M059J (cell line): ENCODE measurements at regions not wholly inside any gene's neighbourhood (a gene's known extent, or its start where the extent isn't known, plus 50 kb on each side); places are given as distances from the start of the nearest gene placed in this dataset.

Source experiments
- DNase-seq: peaks from one replicate; pipeline ENCODE4 v3.0.0-alpha.2; 2012; ENCODE audit warnings: low read depth

DNA sequence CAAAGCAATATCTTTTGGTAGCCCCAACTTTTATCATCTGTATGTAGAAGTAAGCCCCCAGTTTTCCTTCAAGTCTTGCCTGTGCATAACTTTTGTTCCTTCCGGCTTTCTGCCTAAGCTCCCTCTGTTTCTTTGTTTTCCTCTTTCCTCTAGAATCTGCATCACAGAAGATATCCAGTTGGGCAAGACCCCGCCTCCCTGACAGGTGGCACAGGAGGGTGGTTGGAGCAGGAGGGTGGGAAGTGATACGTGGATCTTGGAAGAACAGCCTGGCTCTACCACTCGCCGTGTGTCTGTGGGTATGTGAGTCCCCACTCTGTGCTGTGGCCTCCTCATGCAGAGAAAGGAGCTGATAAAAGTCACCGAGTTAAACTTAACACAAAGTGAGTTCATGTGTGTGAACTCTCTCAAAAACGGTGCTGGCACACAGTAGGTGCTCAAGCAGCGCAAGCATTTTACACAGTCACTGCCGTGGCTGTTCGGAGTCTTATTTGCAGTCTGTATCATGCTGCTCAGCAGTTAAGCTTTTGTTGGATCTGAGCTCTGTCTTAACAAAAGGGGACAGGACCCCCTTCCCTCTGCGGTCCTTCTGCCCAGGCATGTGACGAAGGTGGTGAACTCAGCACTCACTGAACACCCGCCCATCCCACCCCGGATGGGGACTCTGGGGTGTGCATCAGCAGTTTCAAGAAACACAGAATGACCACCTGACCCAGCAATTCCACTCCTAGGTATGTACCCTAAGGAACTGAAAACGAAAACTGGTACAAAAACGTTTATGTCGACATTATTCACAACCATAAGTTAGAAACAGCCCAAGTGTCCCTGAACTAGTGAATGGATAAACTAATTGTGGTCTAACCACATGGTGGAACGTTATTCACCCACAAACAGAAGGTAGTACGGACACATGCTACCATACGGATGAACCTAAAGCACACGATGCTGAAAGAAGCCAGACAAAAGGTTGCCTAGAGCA, 249.1 kb downstream of the CTTN start:
- no peak for DNase-seq

GRCh38 chr11:70650075-70650909, 252.0 kb downstream of the CTTN start:
- DNase-seq, result peak; percentile 49

- DNase-seq, result no peak
Observed at GRCh38 chr11:70651031-70651430, 252.7 kb downstream of the CTTN start.

GRCh38 chr11:70654016-70654415, 255.7 kb downstream of the CTTN start:
- no peak for DNase-seq

GRCh38 chr11:70655816-70656215, 257.5 kb downstream of the CTTN start:
- no peak for DNase-seq

GRCh38 chr11:70656252-70656651, 257.9 kb downstream of the CTTN start:
- DNase-seq, result no peak

GRCh38 chr11:70660059-70660888, 261.9 kb downstream of the CTTN start:
- no peak for DNase-seq

DNA sequence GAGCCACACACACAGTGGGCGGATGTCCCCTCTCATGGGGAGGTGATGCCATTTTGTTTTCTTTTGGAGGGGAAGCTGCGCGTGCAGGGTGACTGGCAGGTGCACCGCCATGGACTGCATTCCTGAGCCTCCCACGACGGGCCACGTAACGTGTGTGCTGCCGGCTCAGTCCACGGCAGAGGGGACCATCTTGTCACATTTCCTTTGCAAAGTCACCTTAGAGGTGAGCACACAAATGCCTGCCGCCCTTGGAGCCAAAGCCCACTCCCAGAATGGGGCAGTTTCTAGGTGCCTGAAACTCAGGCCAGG, 262.5 kb downstream of the CTTN start:
- DNase-seq, result no peak

DNA sequence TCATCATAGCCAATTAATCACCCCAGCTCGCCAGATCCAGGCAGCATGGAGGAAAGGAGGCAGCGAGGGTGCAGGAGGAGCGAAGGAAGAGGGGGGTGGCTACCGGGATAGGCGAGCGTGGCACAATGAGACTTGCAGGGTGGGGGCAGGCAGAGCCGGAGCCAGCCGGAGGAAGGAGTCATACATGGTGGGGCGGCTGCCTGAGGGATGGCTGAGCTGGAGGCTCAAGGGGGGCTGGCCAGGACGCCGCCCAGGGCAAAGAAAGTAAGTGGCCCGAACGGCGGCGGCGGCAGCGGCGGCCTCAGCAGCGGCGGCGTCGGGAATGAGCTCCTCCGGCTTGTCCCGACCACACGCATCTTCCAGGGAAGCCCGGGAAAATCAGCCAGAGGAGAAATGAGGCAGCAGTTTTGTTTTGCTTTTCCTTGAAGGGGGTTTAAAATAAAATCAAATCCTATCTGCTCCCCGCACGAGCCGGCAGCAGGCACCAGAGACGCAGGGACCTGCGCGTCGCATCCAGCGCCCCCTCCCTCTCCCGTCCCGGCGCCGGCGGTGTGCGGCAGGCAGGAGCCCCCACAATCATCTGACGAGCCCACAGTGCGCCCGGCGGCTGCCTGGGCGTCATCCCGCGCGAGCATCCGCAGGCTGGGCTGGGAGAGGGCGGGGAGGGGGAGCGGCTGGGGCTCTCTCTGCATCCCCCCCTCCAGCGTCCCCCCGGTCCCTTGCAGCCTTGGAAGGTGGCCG, 263.6 kb downstream of the CTTN start:
- peak; percentile 3 for DNase-seq

DNA sequence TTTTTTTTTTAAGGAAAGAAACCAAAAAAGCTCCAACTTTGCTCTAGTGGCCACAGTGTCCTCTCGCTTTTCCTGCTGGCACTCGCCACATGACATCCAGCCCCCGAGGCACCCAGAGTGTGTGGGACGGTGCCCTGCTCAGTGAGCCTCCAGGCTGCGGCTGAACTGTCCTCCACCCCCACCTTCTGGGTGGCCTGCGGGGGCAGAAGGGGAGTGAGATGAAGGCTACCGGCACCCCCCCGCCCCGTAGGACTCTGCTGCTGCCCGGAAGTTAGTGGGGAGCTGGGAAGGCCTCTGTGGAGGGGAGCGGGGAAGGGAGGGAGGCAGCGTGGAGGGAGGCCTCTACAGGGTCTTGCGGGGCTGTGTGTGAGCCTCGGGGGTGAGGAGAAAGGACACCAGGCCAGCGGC, 264.4 kb downstream of the CTTN start:
- DNase-seq, result no peak

GRCh38 chr11:70663815-70664214, 265.5 kb downstream of the CTTN start:
- DNase-seq, result no peak

DNA sequence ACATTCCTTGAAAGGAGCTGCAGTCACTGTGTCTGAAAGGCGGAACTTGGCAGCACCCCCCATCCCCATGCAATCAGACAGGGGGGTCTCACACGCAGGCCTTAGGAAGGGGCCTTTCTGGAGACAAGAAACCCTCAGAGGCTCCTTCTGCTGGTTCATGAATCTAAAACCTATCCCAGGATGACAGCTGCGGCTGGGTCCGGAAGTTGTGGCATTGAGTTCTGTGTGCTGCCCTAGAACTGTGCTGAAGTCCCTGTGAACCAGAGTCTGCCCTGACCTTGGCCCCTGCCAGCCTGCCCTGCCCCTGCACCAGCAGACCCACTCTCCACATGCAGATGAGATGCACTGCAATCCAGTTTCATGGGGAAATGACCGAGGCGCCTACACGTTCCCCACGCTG, 268.0 kb downstream of the CTTN start:
- no peak for DNase-seq

GRCh38 chr11:70667767-70668166, 269.4 kb downstream of the CTTN start:
- DNase-seq, result no peak

GRCh38 chr11:70668204-70669202, 270.2 kb downstream of the CTTN start:
- peak; percentile 48 for DNase-seq

- DNase-seq, result no peak
Observed at GRCh38 chr11:70669281-70669680, 271.0 kb downstream of the CTTN start.

DNA sequence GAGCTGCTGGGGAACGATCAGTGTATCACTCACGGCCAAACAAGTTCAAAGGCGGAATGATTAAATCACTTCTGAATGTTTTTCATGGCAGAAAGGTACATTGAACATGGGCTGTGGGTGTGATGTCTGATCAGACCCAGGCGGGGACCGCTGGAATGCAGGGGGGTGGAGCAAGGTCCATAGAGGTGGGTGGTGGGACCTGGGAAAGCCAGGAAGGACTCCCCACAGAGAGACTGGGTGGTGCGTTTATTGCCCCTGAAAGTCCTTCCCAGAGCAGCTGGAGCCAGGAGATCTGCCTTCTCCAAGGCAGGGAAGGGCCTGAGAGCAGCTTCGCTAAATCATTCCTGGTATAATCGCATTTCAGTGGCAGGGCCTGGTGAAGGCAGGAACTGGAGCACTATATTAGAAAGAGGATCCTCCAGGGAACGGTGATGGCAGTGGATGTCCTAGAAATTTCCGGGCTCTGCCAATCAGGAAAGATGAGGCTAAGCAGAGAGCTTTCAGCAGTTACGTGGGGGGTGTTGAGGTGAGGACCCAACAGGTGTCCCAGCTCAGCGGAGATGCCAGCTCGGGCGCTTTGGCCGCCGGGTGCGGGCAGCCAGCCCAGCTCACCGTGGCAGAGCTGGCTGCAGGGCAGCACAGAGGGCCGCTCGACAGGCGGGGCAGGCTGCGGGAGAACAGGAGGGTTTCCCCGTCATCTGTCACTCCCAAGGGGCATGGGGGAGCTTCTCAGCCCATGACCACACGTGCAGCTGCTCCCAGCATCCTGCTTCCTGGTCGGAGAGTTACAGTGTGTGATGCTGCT, 271.7 kb downstream of the CTTN start:
- DNase-seq, result no peak

DNA sequence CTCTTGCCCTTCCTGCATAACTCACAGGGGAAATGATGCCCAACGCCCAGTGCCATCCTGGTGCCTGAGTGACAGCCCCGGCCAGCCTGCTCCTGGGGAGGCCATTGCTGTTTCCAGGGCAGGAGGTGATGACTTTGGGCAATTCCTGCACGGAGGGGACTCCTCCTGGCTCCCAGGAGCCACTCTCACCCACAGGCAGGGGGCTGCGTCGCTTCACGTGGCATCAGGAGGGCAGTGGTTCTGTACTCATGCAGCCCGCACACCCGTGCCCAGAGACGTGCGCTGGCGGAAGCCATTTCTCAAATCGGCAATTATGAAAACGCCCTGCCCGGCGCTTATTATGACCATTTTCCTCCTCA, 272.3 kb downstream of the CTTN start:
- DNase-seq, result no peak

DNA sequence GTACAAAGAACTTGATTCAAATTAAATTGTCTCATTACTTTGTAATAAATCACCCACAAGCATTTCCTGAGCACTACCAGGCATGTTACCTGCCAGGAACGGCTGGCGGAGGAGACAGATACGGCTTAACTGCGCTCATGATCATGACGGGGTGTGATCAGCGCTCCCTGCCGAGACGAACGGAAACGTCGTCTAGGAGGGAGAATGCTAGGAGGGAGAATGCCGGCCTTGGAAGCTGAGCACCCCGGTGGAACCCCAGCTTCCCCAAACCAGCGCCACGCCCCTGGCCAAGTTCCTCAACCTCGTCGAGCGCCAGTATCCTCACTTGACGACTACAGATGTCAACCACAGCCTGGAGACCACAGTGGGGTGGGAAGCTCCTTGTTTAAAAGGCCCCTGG, 272.8 kb downstream of the CTTN start:
- no peak for DNase-seq

DNA sequence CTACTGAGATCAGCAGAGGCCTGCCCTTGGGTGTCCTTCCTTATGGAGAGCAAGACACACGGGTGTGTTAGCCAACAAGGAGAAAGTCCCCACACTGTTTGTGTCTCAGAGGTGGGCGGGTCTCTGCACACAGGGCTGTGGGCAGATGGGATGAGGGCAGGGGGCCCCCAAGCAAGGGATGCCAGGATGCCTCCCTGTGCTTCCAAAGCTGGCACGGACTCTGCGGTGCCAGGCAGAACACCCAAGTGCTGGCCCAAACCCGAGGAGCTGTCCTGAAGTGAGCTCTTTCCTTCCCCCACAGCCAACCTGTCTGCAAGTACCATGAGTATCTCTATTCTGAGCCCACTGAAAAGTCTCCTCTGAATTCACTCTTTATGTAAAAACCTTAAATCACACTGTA, 273.3 kb downstream of the CTTN start:
- DNase-seq, result no peak
